Bronchial epithelial cell (primary cell): ENCODE measurements at regions not wholly inside any gene's neighbourhood (a gene's known extent, or its start where the extent isn't known, plus 50 kb on each side); places are given as distances from the start of the nearest gene placed in this dataset.

ENCODE experiments used
- DNase-seq: peaks from one replicate; pipeline ENCODE4 v3.0.0-alpha.2; 2010; ENCODE audit warnings: low read depth
- FAIRE-seq: peaks from 2 replicates; lab custom pipeline; 2011; peaks lifted over from hg19 to GRCh38; lab: Jason Lieb, UNC
- H3K27me3 ChIP-seq: 2 replicates; pipeline ENCODE4 v1.5.1; 2011; ENCODE audit warnings: low read length; ENCODE audit not compliant: control insufficient read depth, insufficient read depth
- H3K36me3 ChIP-seq: 2 replicates; pipeline ENCODE4 v1.5.1; 2011; ENCODE audit warnings: low read length; ENCODE audit not compliant: control insufficient read depth, insufficient read depth
- H3K4me3 ChIP-seq: 2 replicates; pipeline ENCODE4 v1.5.1; 2011; ENCODE audit warnings: mild to moderate bottlenecking, low read depth, low read length, control low read depth
- CTCF ChIP-seq: IDR thresholded peaks from 2 replicates; pipeline ENCODE4 v1.5.1; 2011; ENCODE audit warnings: mild to moderate bottlenecking, moderate library complexity, low read length, control low read depth, inconsistent platforms; ENCODE audit not compliant: insufficient read depth, severe bottlenecking

GRCh38 chr12:22925623-22926022 lies 300.7 kb downstream of the ETNK1 start:
- DNase-seq (no peak), FAIRE-seq (no peak)
- Histone ChIP-seq H3K36me3 (no peaks in the 10 kb centered on the region), H3K27me3 (no peaks in the 10 kb centered on the region), H3K4me3 (no peak overlapping the region)
- TF ChIP-seq CTCF, result no peak

GRCh38 chr12:22932431-22932830 lies 307.5 kb downstream of the ETNK1 start:
- no peaks in the 10 kb centered on the region for H3K36me3 ChIP-seq
- FAIRE-seq, result no peak
- H3K4me3 ChIP-seq, result no peak overlapping the region
- no peak for TF ChIP-seq CTCF
- H3K27me3 ChIP-seq, result no peaks in the 10 kb centered on the region
- no peak for DNase-seq

- Histone ChIP-seq H3K36me3 (no peaks in the 10 kb centered on the region), H3K27me3 (no peaks in the 10 kb centered on the region), H3K4me3 (no peak overlapping the region)
- no peak for DNase-seq
- no peak for FAIRE-seq
- TF ChIP-seq CTCF, result no peak
Measured at GRCh38 chr12:22935090-22935489, 310.1 kb downstream of the ETNK1 start.

GRCh38 chr12:22935501-22935900 lies 310.5 kb downstream of the ETNK1 start:
- Histone ChIP-seq H3K4me3 (no peak overlapping the region), H3K27me3 (no peaks in the 10 kb centered on the region), H3K36me3 (no peaks in the 10 kb centered on the region)
- DNase-seq (peak; percentile 6), FAIRE-seq (no peak)
- TF ChIP-seq CTCF, result no peak

- no peak for DNase-seq
- TF ChIP-seq CTCF, result no peak
Measured at GRCh38 chr12:22938323-22938722, 313.4 kb downstream of the ETNK1 start.

GRCh38 chr12:22951206-22951605 lies 326.2 kb downstream of the ETNK1 start:
- DNase-seq (no peak), FAIRE-seq (no peak)
- no peak overlapping the region for H3K4me3 ChIP-seq
- no peaks in the 10 kb centered on the region for H3K27me3 ChIP-seq
- no peaks in the 10 kb centered on the region for H3K36me3 ChIP-seq
- TF ChIP-seq CTCF, result no peak

More at GRCh38 chr12:22938323-22938722, 313.4 kb downstream of the ETNK1 start:
- no peak overlapping the region for H3K4me3 ChIP-seq
- no peak for FAIRE-seq
- no peaks in the 10 kb centered on the region for H3K36me3 ChIP-seq
- H3K27me3 ChIP-seq, result no peaks in the 10 kb centered on the region
